ENCODE measurements at regions not wholly inside any gene's neighbourhood (a gene's known extent, or its start where the extent isn't known, plus 50 kb on each side); places are given as distances from the start of the nearest gene placed in this dataset.

DNA sequence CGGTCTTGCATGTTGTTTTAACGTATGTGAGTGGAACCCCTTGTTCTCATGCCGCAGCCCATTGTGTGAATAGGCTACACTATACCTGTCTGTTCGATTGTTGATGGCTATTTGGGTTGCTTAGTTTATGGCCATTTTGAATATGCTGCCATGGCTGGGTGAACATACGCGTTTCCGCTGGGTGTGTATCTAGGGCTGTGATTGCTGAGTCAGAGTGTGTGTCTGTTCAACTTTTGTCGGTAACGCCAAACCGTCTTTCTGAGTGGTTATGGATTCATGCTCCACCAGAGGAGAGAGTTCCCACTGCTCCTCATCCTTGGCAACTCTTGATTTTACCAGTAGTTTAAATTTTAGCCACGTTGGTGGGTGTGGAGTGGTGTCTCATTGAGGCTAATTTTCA, 77.0 kb downstream of the METRNL start:
- TF ChIP-seq EZH2phosphoT487 (IDR thresholded peaks at IDR 0.05; ENCODE audit: insufficient read depth, low read depth) (no peak), EZH2 (IDR thresholded peaks at IDR 0.05; ENCODE audit: insufficient read depth, poor library complexity, severe bottlenecking) (no peak)

Measured in GM23248 (cell line).